ENCODE measurements at regions not wholly inside any gene's neighbourhood (a gene's known extent, or its start where the extent isn't known, plus 50 kb on each side); places are given as distances from the start of the nearest gene placed in this dataset.

DNA sequence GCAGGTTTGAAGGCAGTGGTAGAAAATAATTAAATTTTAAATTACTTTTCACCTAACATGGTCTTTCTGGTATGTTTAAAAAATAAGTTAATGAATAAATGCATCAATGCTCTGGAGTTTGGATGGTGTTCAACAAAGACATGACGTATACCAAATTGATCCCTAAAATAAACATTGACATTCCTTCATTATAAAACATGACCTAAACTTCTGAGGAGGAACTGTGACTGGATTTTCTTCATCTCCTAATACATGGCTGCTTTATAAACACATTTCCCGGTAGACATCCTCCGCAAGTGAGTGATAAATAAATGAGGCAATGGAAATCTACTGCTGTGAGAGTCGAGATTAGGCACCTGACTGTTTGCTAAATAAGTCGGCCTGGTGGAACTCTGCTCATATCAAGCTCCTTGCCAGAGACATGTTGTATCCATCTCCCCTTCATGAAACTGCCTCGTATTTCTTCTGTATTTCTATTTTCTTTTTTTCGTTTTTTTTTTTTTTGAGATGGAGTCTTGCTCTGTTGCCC is 362.3 kb downstream of the RNF144A start:
- CTCF ChIA-PET: no interaction called here
- TF ChIP-seq, protein P1, sequence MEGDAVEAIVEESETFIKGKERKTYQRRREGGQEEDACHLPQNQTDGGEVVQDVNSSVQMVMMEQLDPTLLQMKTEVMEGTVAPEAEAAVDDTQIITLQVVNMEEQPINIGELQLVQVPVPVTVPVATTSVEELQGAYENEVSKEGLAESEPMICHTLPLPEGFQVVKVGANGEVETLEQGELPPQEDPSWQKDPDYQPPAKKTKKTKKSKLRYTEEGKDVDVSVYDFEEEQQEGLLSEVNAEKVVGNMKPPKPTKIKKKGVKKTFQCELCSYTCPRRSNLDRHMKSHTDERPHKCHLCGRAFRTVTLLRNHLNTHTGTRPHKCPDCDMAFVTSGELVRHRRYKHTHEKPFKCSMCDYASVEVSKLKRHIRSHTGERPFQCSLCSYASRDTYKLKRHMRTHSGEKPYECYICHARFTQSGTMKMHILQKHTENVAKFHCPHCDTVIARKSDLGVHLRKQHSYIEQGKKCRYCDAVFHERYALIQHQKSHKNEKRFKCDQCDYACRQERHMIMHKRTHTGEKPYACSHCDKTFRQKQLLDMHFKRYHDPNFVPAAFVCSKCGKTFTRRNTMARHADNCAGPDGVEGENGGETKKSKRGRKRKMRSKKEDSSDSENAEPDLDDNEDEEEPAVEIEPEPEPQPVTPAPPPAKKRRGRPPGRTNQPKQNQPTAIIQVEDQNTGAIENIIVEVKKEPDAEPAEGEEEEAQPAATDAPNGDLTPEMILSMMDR (IDR thresholded peaks at IDR 0.05; ENCODE audit: insufficient read depth, low read length, missing control alignments): no peak

DNA sequence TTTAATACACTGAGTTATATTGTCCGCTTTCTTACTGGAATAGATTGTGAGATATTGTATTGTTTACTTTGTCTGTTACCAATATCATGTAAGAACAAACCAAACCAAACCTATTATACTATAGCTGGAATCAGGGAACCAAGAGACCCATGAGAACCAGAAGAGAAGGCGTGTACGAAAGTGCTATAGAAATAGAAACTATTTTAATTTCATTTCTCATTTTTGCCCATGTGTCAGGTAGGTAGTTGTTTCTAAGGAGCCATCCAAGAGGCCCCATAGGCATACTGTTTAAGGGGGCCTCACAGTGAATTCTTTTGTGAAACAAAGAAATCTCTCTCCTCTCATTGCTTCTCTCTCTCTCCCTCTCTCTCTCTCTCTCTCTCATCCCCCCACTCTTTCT is 363.6 kb downstream of the RNF144A start:
- TF ChIP-seq, protein P1 (IDR thresholded peaks at IDR 0.05; ENCODE audit: insufficient read depth, low read length, missing control alignments): no peak
- POLR2A ChIA-PET: no interaction called here
- CTCF ChIA-PET: no interaction called here
- no peak overlapping the region for H3K4me3 ChIP-seq (ENCODE audit: low read depth, low read length)
- no peak for DNase-seq (ENCODE audit: low read depth, low spot score)

More for the DNA sequence above, 362.3 kb downstream of the RNF144A start:
- DNase-seq (ENCODE audit: low read depth, low spot score): no peak
- POLR2A ChIA-PET: no interaction called here
- no peak overlapping the region for H3K4me3 ChIP-seq (ENCODE audit: low read depth, low read length)

DNA sequence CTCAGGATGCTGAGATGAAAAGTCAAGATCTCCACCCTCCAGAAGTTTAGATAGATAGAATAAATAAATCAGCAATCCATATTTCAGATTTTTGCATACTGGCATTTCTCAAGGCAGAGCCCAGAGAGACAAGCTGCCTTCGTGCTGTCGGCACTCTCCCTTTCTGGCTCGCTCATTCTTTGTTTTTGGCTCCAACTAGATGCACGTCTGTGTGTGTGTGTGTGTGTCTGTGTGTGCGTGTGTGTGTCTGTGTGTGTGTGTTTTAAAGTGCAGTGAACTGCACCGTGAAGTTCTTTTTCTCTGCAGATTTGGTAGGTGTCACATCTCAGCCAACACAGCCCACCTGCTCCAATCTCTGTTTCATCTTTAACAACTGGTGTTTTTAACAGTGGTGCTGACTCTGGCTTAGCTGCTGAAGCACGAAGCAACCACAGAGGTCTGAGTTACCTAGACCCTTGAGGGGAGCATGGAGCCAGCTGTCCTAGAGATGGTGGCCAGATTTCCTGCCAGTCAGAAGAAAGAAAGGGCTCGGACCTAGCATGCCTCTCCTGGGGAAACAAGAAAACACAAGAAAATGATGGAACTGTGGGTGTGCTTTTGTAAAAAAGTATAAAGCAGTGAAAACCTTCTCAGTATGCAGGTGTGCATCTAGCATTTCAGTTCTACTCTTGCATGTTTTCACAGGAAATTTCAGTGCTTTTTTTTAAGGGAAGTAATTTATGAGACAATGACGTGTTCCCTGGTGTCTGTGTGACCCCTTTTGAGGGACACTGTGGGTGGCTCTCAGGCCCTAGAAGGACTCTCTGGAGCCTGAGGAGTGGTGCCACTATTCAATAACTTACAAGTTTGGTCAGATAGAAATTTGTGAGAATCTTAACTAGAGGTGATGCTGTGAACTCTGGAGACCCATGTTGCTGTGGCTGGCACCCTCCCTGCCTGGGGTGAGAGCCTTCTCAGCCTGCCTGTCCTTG is 364.3 kb downstream of the RNF144A start:
- TF ChIP-seq, protein P1 (IDR thresholded peaks at IDR 0.05; ENCODE audit: insufficient read depth, low read length, missing control alignments): no peak
- CTCF ChIA-PET: no interaction called here
- POLR2A ChIA-PET: no interaction called here
- no peak for DNase-seq (ENCODE audit: low read depth, low spot score)
- H3K4me3 ChIP-seq (ENCODE audit: low read depth, low read length): no peak overlapping the region

DNA sequence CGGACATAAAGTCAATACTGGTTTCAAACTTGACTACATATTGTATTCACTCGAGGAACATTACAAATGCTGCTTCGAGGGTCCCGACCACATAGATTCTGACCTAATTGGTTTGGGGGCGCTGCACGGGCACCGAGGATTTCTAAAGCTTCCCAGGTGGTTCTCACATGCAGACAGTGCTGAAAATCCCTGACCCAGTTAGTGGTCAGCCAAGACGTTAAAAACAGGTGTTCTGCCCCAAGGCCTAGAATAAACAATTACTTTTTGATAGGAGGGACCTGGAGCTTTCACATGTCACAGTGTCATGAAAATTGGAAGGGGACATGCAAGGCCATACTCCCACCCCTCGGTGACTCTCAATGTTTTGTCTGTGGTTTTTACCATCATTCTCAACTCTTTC is 368.9 kb downstream of the RNF144A start:
- H3K4me3 ChIP-seq (ENCODE audit: low read depth, low read length): no peak overlapping the region
- ChIA-PET CTCF (no interaction called here), POLR2A (no interaction called here)
- no peak for DNase-seq (ENCODE audit: low read depth, low spot score)
- TF ChIP-seq, protein P1 (IDR thresholded peaks at IDR 0.05; ENCODE audit: insufficient read depth, low read length, missing control alignments): no peak

DNA sequence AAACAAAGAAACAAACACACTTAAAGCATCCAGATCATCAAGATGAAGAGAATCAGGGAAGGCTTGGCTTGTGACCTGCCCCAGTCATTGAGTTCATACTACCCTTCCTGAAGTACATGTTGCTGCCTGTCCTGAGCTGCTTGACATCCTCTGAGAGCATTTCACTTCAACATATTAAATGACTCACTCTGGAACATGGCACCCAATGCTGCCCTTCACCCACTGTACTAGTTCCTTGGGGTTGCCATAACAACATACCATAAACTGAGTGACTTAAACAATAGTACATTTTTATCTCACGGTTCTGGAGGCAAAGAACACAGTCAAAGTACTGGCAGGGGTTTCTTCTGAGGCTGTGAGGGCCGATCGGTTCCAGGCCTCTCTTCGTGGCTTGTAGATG is 371.3 kb downstream of the RNF144A start:
- TF ChIP-seq, protein P1 (IDR thresholded peaks at IDR 0.05; ENCODE audit: insufficient read depth, low read length, missing control alignments): no peak
- ChIA-PET CTCF (no interaction called here), POLR2A (no interaction called here)
- H3K4me3 ChIP-seq (ENCODE audit: low read depth, low read length): no peak overlapping the region
- no peak for DNase-seq (ENCODE audit: low read depth, low spot score)

DNA sequence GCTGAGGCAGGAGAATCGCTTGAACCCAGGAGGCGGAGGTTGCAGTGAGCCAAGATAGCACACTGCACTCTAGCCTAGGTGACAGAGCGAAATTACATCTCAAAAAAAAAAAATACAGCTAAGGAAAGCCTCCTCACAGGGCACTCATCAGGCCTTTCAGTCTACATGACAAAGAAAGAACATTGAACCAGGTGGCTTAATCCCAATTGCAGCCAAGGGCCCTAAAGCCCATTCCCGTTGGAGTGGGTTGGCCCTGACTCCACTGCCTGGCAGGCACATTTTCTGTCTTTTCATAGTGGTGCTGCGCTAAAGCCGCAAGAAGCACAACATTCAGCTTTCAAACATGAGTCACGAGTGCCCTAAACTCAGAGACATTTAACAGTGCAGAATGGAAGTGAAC is 372.5 kb downstream of the RNF144A start:
- POLR2A ChIA-PET: no interaction called here
- TF ChIP-seq, protein P1 (IDR thresholded peaks at IDR 0.05; ENCODE audit: insufficient read depth, low read length, missing control alignments): no peak
- no peak overlapping the region for H3K4me3 ChIP-seq (ENCODE audit: low read depth, low read length)
- DNase-seq (ENCODE audit: low read depth, low spot score): no peak
- CTCF ChIA-PET: no interaction called here
